HG03280 (cell line): ENCODE measurements at regions not wholly inside any gene's neighbourhood (a gene's known extent, or its start where the extent isn't known, plus 50 kb on each side); places are given as distances from the start of the nearest gene placed in this dataset.
"Not testable (repeated sequence)": the region's sequence is repeated elsewhere in the genome, so short reads cannot be mapped to it uniquely, and the experiment has no call there.

ENCODE experiments used
- ATAC-seq: cut with Tn5 transposase; IDR thresholded peaks from one replicate; pipeline ENCODE4 v1.9.1; 2021; ENCODE audit warnings: mild to moderate bottlenecking, moderate library complexity; ENCODE audit not compliant: unreplicated experiment

DNA sequence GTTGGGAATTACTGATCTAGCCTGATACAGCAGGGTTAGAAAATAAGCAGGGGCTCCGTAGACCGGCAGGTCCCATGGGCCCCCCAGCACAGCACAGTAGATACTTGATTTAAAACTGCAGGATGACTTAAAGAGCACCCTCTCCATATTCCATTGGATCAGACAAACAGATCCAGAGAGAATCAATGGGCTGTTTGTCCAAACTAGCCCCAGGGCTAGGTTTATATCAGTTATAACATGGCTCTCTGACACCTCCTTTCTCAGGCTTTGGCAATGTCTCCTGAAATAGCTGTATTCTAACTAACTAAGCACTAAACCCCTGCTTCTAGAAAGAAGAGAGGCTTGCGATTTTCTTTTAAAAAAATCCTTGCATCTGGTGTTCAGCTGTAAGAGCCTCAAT, 100.4 kb upstream of the GALNT18 start:
- ATAC-seq = no peak

- ATAC-seq = no peak
These were observed 96.7 kb upstream of the GALNT18 start for GRCh38 chr11:11718511-11718910.

GRCh38 chr11:11717064-11717725, 95.4 kb upstream of the GALNT18 start:
- ATAC-seq = no peak

- not testable (repeated sequence) for ATAC-seq
These were observed 93.3 kb upstream of the GALNT18 start for GRCh38 chr11:11715075-11715474.

DNA sequence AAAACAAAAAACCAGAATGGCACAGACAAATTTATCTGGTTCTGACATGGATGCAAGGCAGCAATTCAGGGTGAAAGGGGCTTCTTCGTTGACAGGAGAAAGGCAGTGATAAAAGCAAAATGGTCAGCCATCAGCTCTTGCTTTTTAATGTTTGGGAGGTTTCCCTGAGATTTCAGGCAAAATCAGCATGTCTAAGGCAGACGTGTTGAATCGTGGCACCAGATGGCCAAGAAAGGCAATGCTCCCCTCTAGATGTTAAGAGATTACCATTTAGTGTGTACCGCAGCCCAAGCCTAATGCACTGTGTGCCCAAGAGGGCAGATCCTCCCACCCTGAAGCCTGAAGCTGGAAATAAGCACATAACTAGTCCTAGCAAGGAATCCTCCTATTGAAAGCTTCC, 88.8 kb upstream of the GALNT18 start:
- no peak for ATAC-seq

DNA sequence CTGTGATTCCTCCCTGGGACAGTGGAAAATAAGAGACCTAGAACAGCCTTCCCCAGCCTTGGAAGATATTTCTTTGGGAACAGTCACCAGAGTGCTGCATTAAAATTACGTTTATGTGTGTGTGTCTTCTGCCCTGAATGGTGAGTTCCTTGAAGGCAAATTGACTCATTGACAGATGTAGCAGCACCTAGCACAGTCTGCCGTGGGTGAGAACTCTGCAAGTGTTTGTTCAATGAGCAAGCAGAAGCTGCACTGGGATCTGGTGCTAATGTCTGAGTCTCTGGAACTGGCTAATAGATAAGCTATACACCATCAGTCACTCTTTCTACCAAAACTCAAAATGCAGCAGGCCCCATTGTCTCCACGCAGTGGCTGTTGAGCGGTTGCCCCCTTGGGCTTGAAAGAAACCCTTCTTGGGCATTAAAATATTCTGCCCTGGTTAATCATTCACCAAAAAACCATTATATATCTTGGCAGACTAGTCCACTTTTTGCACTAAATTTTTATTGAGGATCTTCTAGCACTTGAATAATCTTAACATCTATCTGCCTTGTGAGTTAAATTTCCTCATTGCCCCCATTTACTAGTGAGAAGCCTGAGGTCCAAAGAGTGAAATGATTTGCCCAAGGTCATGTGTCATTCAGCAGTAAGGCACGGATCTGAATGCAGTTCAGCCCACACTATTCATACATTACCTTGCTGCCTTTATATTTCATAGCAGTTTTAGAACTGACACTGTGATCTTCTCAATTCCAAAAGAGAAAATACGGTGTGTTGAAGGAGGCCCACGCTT, 87.8 kb upstream of the GALNT18 start:
- ATAC-seq = no peak

GRCh38 chr11:11708256-11708655, 86.5 kb upstream of the GALNT18 start:
- no peak for ATAC-seq

DNA sequence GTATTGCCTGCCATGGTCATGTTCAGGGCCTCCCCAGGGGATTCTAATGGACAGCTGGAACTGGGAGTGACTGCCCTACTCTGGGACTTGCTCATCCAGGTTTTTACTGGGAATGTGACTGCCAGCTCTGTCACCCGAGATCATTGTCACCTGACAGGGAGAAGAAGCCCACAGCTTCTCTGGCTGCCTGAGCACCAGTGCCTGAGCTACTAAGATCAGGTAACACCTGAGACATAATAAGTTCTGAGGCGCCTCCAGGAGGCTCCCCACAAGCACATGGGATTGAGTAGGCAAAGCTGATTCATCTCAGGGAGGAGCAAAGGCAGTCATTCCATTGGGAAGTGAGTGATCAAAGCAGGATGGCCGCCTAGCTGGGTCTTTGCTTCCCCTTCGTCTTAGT, 84.2 kb upstream of the GALNT18 start:
- no peak for ATAC-seq

DNA sequence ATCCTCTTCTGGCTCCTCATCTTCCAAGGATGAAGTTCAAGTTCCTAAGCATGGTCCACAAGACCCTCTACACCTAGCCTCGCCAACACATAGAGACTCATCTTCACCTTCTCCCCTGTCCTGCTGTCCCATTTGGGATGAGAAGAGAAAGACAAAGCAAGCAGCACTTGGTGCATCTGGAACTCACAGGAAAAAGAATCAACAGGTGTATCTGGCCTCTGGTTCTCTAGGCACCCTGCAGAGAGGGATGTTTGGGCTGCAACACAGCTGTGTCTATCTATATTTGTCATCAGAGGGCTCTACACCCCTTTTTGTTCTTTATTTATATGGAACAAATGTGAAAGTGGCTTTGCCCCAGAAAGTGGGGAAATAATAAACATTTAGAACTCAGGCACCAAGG, 82.1 kb upstream of the GALNT18 start:
- no peak for ATAC-seq

DNA sequence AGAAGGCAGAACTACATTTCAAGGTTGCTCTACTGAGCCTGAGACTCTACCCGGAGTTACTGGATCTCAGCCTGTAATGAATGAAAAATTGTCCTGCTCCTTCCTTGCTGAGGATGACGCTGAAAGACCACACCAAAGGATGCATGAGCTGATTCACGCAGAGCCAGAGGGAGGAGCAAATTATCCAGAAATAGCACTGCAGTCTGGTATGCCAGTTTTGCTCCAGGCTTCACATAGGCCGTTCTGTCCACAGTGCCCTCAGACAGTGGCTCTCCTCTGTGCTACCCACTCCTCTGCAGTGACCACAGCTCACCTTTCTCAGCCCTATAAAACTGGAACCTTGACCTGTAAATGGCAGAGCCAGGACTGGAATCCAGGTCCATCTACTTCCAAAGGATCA, 79.3 kb upstream of the GALNT18 start:
- no peak for ATAC-seq

DNA sequence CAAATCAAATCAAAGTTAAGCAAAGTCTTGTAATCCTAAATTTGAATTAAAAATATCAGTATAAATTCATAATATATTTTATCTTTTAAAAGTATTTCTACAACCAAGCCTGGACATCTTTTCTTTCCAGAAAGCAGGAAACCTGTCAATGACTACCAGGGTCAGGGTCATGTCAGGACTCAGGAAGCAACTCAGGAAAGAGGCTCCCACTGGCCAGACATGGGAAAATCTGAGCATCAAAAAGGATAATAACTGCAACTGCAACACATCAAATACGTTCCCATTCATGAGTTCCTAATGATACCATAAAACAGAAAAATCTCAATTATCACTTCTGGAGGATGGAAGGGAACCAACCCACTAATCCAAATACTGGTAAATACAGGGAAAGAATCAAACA, 76.0 kb upstream of the GALNT18 start:
- no peak for ATAC-seq

DNA sequence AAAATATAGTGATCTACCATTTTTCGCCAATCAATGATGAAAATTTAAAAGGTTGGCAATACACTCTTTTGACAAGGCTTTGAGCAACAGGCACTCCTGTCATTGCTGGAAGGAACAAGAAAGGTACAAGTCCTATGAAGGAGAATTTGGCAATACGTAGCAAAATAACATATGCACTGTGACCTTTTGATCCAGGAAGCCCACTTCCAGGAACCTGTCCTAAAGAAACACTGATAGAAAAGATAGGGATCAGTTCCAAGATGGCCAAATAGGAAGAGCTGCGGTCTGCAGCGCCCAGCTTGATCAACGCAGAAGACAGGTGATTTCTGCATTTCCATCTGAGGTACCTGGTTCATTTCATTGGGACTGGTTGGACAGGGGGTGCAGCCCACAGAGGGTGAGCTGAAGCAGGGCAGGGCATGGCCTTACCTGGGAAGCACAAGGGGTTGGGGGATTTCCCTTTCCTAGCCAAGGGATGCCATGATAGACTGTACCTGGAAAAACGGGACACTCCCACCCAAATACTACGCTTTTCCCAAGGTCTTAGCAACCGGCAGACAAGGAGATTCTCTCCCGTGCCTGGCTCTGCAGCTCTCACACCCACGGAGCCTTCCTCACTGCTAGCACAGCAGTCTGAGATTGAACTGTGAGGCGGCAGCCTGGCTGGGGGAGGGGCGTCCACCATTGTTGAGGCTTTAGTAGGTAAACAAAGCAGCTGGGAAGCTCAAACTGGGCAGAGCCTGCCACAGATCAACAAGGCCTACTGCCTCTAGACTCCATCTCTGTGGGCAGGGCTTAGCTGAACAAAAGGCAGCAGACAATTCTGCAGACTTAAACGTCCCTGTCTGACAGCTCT, 69.7 kb upstream of the GALNT18 start:
- no peak for ATAC-seq

DNA sequence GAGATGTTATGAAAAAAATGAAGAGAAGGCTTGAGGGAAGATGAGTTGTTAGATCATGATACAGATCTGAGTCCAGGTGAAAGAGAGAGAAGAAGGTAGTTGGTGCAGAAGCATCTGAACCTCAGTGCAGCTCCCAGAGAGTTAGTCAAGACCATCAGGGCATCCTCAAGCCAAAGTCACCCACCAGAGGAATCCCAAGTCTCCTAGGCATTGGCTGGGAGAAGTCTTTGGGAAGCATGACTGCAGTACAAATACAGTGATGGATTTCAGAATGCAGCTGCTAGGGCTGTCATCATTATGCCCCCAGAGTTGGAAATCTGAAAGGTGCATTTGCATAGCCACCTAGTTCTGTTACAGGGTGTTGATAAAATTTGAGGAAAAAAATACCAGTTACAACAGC, 59.7 kb upstream of the GALNT18 start:
- ATAC-seq = no peak

DNA sequence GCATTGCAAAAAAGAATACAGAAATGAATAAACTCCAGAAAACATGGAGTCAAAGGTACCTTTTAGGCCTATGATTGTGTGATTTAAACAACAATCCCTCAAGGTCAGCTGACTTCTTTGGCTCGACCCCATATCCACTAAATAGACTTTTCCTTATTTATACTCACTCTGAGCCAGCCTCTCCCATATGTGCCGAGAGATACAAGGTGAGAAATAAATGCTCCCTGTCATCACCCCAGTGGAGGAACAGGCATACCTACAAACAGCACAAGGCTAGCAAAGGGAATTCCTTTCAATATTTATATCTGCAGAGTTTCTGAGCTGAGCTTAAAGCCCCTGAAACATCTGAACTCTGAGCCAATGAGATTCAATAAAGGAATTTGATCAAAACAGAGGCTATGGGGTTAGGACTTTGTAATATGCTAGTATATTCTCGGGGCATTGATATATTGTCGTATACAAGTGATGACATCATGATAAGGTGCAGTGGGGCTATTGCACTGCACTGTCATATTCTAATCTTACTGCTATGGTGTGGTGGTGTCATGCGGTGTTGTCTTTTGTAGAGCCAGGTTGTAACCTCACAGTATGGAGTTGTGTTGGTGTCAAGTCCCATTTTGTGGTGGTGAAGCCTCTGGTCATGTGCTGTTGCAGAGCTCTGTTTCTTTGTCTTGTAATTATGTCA, 56.0 kb upstream of the GALNT18 start:
- ATAC-seq = no peak

GRCh38 chr11:11675671-11676181, 53.9 kb upstream of the GALNT18 start:
- ATAC-seq = no peak

DNA sequence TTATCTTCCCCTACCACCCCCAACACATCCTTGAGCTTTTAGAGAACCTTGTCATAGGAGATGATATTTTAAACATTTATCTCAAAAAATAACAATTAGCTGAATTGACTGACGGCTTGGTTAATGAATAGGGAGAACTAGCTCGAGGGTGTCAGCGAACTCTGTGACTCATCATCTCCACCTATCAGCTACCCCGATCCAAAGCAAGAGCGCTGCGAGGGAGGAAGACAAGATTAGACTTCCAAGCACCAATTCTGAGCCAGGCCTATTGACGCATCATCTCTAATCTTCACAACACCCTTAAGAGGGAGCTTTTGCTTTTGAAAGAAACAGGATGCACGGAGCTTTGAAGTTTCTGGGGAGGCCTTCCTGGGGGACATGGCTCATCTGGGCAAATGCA, 51.0 kb upstream of the GALNT18 start:
- no peak for ATAC-seq

- no peak for ATAC-seq
These were observed 50.3 kb upstream of the GALNT18 start for GRCh38 chr11:11672101-11672500.
